Adrenal gland (tissue), 5 donors: ENCODE measurements at regions not wholly inside any gene's neighbourhood (a gene's known extent, or its start where the extent isn't known, plus 50 kb on each side); places are given as distances from the start of the nearest gene placed in this dataset.
A peak's percentile ranks its signal among the peaks of the same experiment; 100 is the strongest.

Experiments
- CTCF ChIP-seq, 6 experiments: fragments of 450-650 bp in 4 of 6; fragments of 200-600 bp in 2 of 6; sonication (generic) in 1 of 6; IDR thresholded peaks; 1 replicate in 5 of 6; 2 replicates in 1 of 6; pipeline versions ENCODE4 v1.5.1 to v1.8.0; 2016 to 2021; ENCODE audit warnings: antibody characterized with exemption in 6 of 6, mild to moderate bottlenecking in 2 of 6, moderate library complexity in 1 of 6
- POLR2A ChIP-seq, 2 donors: fragments of 450-650 bp; IDR thresholded peaks; one replicate each; pipeline ENCODE4 v1.6.1; 2017; ENCODE audit warnings: antibody characterized with exemption in 2 of 2, mild to moderate bottlenecking in 2 of 2, moderate library complexity in 1 of 2
- donor health status: DM: no; HTN: no; CAD: no.

- TF ChIP-seq CTCF (IDR thresholded peaks at IDR 0.05), result peak in 3 of 6 experiments; percentile 17 to 26 (median 24)
- no peak for TF ChIP-seq POLR2A (IDR thresholded peaks at IDR 0.05)
These were observed 268.8 kb upstream of the BTG1 start for GRCh38 chr12:92414170-92415070.
